WTC11 (cell line): ENCODE measurements at regions not wholly inside any gene's neighbourhood (a gene's known extent, or its start where the extent isn't known, plus 50 kb on each side); places are given as distances from the start of the nearest gene placed in this dataset.
A peak's percentile ranks its signal among the peaks of the same experiment; 100 is the strongest.

Experiments
- ATAC-seq: fragments of 200-7000 bp; cut with Tn5 transposase; 2 replicates; pipeline ENCODE4 v1.10.0; 2021; ENCODE audit warnings: mild to moderate bottlenecking, moderate library complexity
- CTCF ChIA-PET: fragments of 300-600 bp; sonication (Branson Sonifier 250); formaldehyde crosslinking; loops from one replicate; lab custom pipeline; 2021; ENCODE audit warnings: antibody characterized with exemption; lab: Charles Lee
- POLR2A ChIA-PET: fragments of 350-600 bp; sonication (Branson Sonifier 250); formaldehyde crosslinking; loops from one replicate; lab custom pipeline; 2021; ENCODE audit warnings: antibody characterized with exemption; lab: Charles Lee
- DNase-seq: peaks from one replicate; pipeline ENCODE4 v3.0.0; 2021; ENCODE audit warnings: low spot score
- H3K27ac Mint-ChIP-seq: 2 replicates; pipeline ENCODE4 v1.8.0; 2021; ENCODE audit warnings: mixed read lengths
- H3K27me3 Mint-ChIP-seq: 2 replicates; pipeline ENCODE4 v1.8.0; 2021; ENCODE audit warnings: low read depth, mild to moderate bottlenecking, moderate library complexity, mixed read lengths
- H3K36me3 Mint-ChIP-seq: 2 replicates; pipeline ENCODE4 v1.8.0; 2021; ENCODE audit warnings: mixed read lengths
- H3K4me1 Mint-ChIP-seq: 2 replicates; pipeline ENCODE4 v1.8.0; 2022; ENCODE audit warnings: mixed read lengths
- H3K4me3 Mint-ChIP-seq: 2 replicates; pipeline ENCODE4 v1.8.0; 2021; ENCODE audit warnings: mild to moderate bottlenecking, moderate library complexity, mixed read lengths
- H3K9me3 Mint-ChIP-seq: 2 replicates; pipeline ENCODE4 v1.8.0; 2021; ENCODE audit warnings: mixed read lengths
- CTCF ChIP-seq: fragments of 200-600 bp; IDR thresholded peaks from 2 replicates; pipeline ENCODE4 v1.8.0; 2022; ENCODE audit warnings: antibody characterized with exemption
- FOXK1 ChIP-seq: sonication (generic); formaldehyde crosslinking; IDR thresholded peaks from 2 replicates; pipeline ENCODE4 v1.8.0; 2022; ENCODE audit warnings: mild to moderate bottlenecking, moderate library complexity, missing genetic modification reagents
- HMGXB4 ChIP-seq: sonication (generic); formaldehyde crosslinking; IDR thresholded peaks from 2 replicates; pipeline ENCODE4 v1.8.1; 2023; ENCODE audit warnings: mild to moderate bottlenecking, moderate library complexity, missing genetic modification reagents
- IRF2 ChIP-seq: sonication (generic); formaldehyde crosslinking; IDR thresholded peaks from 2 replicates; pipeline ENCODE4 v1.8.0; 2022; ENCODE audit warnings: low read depth, missing genetic modification reagents, borderline replicate concordance
- JUN ChIP-seq: sonication (generic); formaldehyde crosslinking; IDR thresholded peaks from 2 replicates; pipeline ENCODE4 v1.8.0; 2023; ENCODE audit warnings: mild to moderate bottlenecking, missing genetic modification reagents
- MAX ChIP-seq: sonication (generic); formaldehyde crosslinking; IDR thresholded peaks from 2 replicates; pipeline ENCODE4 v1.8.0; 2022; ENCODE audit warnings: mild to moderate bottlenecking, missing genetic modification reagents
- NFYB ChIP-seq: sonication (generic); formaldehyde crosslinking; conservative IDR thresholded peaks from 2 replicates; pipeline ENCODE4 v1.8.0; 2022; ENCODE audit warnings: low read depth, missing genetic modification reagents
- NR2C2 ChIP-seq: sonication (generic); formaldehyde crosslinking; IDR thresholded peaks from 2 replicates; pipeline ENCODE4 v1.8.0; 2022; ENCODE audit warnings: mild to moderate bottlenecking, missing genetic modification reagents
- TCF7 ChIP-seq: sonication (generic); formaldehyde crosslinking; IDR thresholded peaks from 2 replicates; pipeline ENCODE4 v1.8.0; 2022; ENCODE audit warnings: mild to moderate bottlenecking, low read depth, missing genetic modification reagents, moderate library complexity
- ZNF532 ChIP-seq: fragments of 250-450 bp; sonication (Bioruptor Pico); IDR thresholded peaks from 2 replicates; pipeline ENCODE4 v1.9.0; 2021; ENCODE audit warnings: mild to moderate bottlenecking, borderline replicate concordance
- TF ChIP-seq, protein P1 (sequence below): fragments of 250-450 bp; sonication (Bioruptor Pico); IDR thresholded peaks from 2 replicates; pipeline ENCODE4 v1.9.0; 2021; ENCODE audit warnings: mild to moderate bottlenecking
- TF ChIP-seq, protein P2 (sequence below): sonication (generic); formaldehyde crosslinking; IDR thresholded peaks from 2 replicates; pipeline ENCODE4 v1.8.1; 2023; ENCODE audit warnings: mild to moderate bottlenecking, missing genetic modification reagents
- TF ChIP-seq, protein P3 (sequence below): sonication (generic); formaldehyde crosslinking; IDR thresholded peaks from 2 replicates; pipeline ENCODE4 v1.8.0; 2022; ENCODE audit warnings: missing genetic modification reagents

GRCh38 chr6:17017416-17017815 is 84.4 kb upstream of the STMND1 start:
- no peak for ATAC-seq
- Mint-ChIP-seq H3K4me1 (peaks cover 12% of the 10 kb centered on the region), H3K4me3 (no peak overlapping the region), H3K27me3 (peaks cover 7% of the 10 kb centered on the region), H3K36me3 (peaks cover 8% of the 10 kb centered on the region)
- POLR2A ChIA-PET: no interaction called here
- no peak for DNase-seq
- TF ChIP-seq TCF7 (CRISPR knock-in tag): no peak
- no peak for TF ChIP-seq JUN (CRISPR knock-in tag)
- TF ChIP-seq, all 79 proteins: peak for 0
- H3K9me3 Mint-ChIP-seq: peaks cover 14% of the 10 kb centered on the region
- CTCF ChIA-PET: no interaction called here
- no peak overlapping the region for H3K27ac Mint-ChIP-seq

DNA sequence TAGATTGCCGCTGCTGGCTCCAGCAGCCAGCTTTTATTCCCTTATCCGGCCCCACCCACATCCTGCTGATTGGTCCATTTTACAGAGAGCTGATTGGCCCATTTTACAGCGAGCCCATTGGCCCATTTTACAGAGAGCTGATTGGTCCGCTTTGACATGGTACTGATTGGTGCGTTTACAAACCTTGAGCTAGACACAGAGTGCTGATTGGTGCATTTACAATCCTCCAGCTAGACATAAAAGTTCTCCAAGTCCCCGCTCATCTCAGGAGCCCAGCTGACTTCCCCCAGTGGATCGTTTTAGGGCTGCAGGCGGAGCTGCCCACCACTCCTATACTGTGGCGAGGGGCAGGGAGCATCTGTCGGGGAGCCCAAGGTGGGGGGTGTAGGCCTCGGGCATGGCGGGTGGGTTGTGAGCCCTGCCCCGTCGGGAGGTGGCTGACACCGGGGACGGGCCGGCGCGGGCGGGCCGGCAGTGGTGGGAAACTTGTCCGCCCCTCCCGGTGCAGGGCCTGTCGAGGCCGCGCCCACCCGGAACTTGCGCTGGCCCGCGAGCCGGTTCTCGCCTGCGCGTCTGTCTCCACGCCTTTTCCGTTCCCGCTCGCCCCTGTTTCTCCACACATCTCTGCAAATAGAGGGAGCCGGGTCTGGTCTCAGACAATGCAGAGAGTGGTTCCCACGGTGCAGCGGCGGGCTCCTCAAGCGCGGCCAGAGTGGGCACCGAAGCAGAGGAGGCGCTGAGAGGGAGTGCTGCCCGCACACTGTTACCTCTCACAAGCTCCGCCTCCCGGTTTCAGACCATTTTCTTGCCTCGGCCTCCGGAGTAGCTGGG is 86.1 kb upstream of the STMND1 start:
- DNase-seq (peak; percentile 58), ATAC-seq (peak; percentile 80)
- H3K4me3 Mint-ChIP-seq: peak overlapping the region; percentile 80
- H3K9me3 Mint-ChIP-seq: peaks cover 18% of the 10 kb centered on the region
- H3K36me3 Mint-ChIP-seq: peaks cover 8% of the 10 kb centered on the region
- ChIA-PET CTCF (interaction anchor here (0.5 to 1.6 kb wide), 7 partner anchors 11 to 537 kb away, joined by 3 to 9 read pairs (median 3); no protein-coding TSS in a partner anchor), POLR2A (no interaction called here)
- H3K27me3 Mint-ChIP-seq: peaks cover 9% of the 10 kb centered on the region
- TF ChIP-seq FOXK1 (0 out of 2 replicates have a peak, but pooled peaks have one; percentile 27), CTCF (no peak), ZNF532 (CRISPR knock-in tag) (no peak), NFYB (CRISPR knock-in tag) (peak; percentile 88), MAX (CRISPR knock-in tag) (peak; percentile 33; the same call in 1 of the 2 replicates)
- TF ChIP-seq, protein P1, sequence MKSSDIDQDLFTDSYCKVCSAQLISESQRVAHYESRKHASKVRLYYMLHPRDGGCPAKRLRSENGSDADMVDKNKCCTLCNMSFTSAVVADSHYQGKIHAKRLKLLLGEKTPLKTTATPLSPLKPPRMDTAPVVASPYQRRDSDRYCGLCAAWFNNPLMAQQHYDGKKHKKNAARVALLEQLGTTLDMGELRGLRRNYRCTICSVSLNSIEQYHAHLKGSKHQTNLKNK (CRISPR knock-in tag): no peak
- TF ChIP-seq, protein P2, sequence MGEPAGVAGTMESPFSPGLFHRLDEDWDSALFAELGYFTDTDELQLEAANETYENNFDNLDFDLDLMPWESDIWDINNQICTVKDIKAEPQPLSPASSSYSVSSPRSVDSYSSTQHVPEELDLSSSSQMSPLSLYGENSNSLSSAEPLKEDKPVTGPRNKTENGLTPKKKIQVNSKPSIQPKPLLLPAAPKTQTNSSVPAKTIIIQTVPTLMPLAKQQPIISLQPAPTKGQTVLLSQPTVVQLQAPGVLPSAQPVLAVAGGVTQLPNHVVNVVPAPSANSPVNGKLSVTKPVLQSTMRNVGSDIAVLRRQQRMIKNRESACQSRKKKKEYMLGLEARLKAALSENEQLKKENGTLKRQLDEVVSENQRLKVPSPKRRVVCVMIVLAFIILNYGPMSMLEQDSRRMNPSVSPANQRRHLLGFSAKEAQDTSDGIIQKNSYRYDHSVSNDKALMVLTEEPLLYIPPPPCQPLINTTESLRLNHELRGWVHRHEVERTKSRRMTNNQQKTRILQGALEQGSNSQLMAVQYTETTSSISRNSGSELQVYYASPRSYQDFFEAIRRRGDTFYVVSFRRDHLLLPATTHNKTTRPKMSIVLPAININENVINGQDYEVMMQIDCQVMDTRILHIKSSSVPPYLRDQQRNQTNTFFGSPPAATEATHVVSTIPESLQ: 0 out of 2 replicates have a peak, but pooled peaks have one; percentile 41
- peaks cover 9% of the 10 kb centered on the region for H3K4me1 Mint-ChIP-seq
- no peak overlapping the region for H3K27ac Mint-ChIP-seq

- peaks cover 9% of the 10 kb centered on the region for H3K27me3 Mint-ChIP-seq
- ATAC-seq (no peak), DNase-seq (no peak)
- H3K36me3 Mint-ChIP-seq: peaks cover 8% of the 10 kb centered on the region
- CTCF ChIA-PET: interaction anchor here (0.7 to 1.6 kb wide), 4 partner anchors 12 to 71 kb away, joined by 3 to 9 read pairs (median 4); no protein-coding TSS in a partner anchor
- POLR2A ChIA-PET: no interaction called here
- peaks cover 9% of the 10 kb centered on the region for H3K4me1 Mint-ChIP-seq
- no peak overlapping the region for H3K27ac Mint-ChIP-seq
- H3K4me3 Mint-ChIP-seq: peak overlapping the region; percentile 49
- H3K9me3 Mint-ChIP-seq: peaks cover 21% of the 10 kb centered on the region
- TF ChIP-seq IRF2 (CRISPR knock-in tag) (no peak), NR2C2 (CRISPR knock-in tag) (no peak), HMGXB4 (no peak)
- TF ChIP-seq, protein P3, sequence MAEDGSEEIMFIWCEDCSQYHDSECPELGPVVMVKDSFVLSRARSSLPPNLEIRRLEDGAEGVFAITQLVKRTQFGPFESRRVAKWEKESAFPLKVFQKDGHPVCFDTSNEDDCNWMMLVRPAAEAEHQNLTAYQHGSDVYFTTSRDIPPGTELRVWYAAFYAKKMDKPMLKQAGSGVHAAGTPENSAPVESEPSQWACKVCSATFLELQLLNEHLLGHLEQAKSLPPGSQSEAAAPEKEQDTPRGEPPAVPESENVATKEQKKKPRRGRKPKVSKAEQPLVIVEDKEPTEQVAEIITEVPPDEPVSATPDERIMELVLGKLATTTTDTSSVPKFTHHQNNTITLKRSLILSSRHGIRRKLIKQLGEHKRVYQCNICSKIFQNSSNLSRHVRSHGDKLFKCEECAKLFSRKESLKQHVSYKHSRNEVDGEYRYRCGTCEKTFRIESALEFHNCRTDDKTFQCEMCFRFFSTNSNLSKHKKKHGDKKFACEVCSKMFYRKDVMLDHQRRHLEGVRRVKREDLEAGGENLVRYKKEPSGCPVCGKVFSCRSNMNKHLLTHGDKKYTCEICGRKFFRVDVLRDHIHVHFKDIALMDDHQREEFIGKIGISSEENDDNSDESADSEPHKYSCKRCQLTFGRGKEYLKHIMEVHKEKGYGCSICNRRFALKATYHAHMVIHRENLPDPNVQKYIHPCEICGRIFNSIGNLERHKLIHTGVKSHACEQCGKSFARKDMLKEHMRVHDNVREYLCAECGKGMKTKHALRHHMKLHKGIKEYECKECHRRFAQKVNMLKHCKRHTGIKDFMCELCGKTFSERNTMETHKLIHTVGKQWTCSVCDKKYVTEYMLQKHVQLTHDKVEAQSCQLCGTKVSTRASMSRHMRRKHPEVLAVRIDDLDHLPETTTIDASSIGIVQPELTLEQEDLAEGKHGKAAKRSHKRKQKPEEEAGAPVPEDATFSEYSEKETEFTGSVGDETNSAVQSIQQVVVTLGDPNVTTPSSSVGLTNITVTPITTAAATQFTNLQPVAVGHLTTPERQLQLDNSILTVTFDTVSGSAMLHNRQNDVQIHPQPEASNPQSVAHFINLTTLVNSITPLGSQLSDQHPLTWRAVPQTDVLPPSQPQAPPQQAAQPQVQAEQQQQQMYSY: no peak
These were observed 86.7 kb upstream of the STMND1 start for GRCh38 chr6:17015144-17015543.
